Keratinocyte (primary cell): ENCODE measurements at regions not wholly inside any gene's neighbourhood (a gene's known extent, or its start where the extent isn't known, plus 50 kb on each side); places are given as distances from the start of the nearest gene placed in this dataset.

ENCODE experiments used
- DNase-seq: peaks from one replicate; pipeline ENCODE4 v3.0.0-alpha.2; 2011; ENCODE audit warnings: low read depth, missing footprints, low spot score
- FAIRE-seq: peaks from 2 replicates; lab custom pipeline; 2011; peaks lifted over from hg19 to GRCh38; lab: Jason Lieb, UNC
- H2AFZ ChIP-seq: 2 replicates; pipeline ENCODE4 v1.6.0; 2012; ENCODE audit warnings: low read length, control low read depth, inconsistent platforms; ENCODE audit not compliant: control insufficient read depth
- H3K27ac ChIP-seq: 2 replicates; pipeline ENCODE4 v1.5.1; 2011; ENCODE audit warnings: low read length; ENCODE audit not compliant: control insufficient read depth, insufficient read depth
- H3K27me3 ChIP-seq: 3 replicates; pipeline ENCODE4 v1.6.0; 2011; ENCODE audit warnings: low read length; ENCODE audit not compliant: control insufficient read depth, insufficient read depth; ENCODE audit errors: extremely low read depth
- H3K36me3 ChIP-seq, 2 experiments: 2 replicates in 1 of 2; 3 replicates in 1 of 2; pipeline ENCODE4 v1.5.1; 2011; ENCODE audit warnings: low read length in 2 of 2, mild to moderate bottlenecking in 1 of 2; ENCODE audit not compliant: control insufficient read depth in 2 of 2, insufficient read depth in 2 of 2; ENCODE audit errors: extremely low read depth in 1 of 2
- H3K4me1 ChIP-seq: 3 replicates; pipeline ENCODE4 v1.5.1; 2011; ENCODE audit warnings: low read length; ENCODE audit not compliant: control insufficient read depth, insufficient read depth; ENCODE audit errors: extremely low read depth
- H3K4me2 ChIP-seq: 3 replicates; pipeline ENCODE4 v1.6.0; 2011; ENCODE audit warnings: low read depth, low read length; ENCODE audit not compliant: control insufficient read depth, insufficient read depth; ENCODE audit errors: extremely low read depth
- H3K4me3 ChIP-seq, 3 experiments: fragments of 200-600 bp in 1 of 3; sonication (generic) in 1 of 3; 2 replicates in 2 of 3; 3 replicates in 1 of 3; pipeline ENCODE4 v1.5.1; 2011 to 2016; ENCODE audit warnings: low read length in 3 of 3, mild to moderate bottlenecking in 3 of 3, control low read depth in 2 of 3, inconsistent platforms in 1 of 3, low read depth in 1 of 3, mixed read lengths in 1 of 3, mixed run types in 1 of 3, moderate library complexity in 1 of 3; ENCODE audit not compliant: control insufficient read depth in 2 of 3, insufficient read depth in 2 of 3; ENCODE audit errors: extremely low read depth in 1 of 3
- H3K79me2 ChIP-seq: 2 replicates; pipeline ENCODE4 v1.6.0; 2012; ENCODE audit warnings: low read length; ENCODE audit not compliant: control insufficient read depth, insufficient read depth
- H3K9ac ChIP-seq: 3 replicates; pipeline ENCODE4 v1.6.0; 2011; ENCODE audit warnings: low read length; ENCODE audit not compliant: control insufficient read depth, insufficient read depth; ENCODE audit errors: extremely low read depth
- H3K9me1 ChIP-seq: 3 replicates; pipeline ENCODE4 v1.6.0; 2011; ENCODE audit warnings: low read length; ENCODE audit not compliant: control insufficient read depth, insufficient read depth; ENCODE audit errors: extremely low read depth
- H3K9me3 ChIP-seq: 2 replicates; pipeline ENCODE4 v1.5.1; 2012; ENCODE audit warnings: low read depth, low read length; ENCODE audit not compliant: control insufficient read depth
- H4K20me1 ChIP-seq: 3 replicates; pipeline ENCODE4 v1.6.0; 2011; ENCODE audit warnings: low read length; ENCODE audit not compliant: control insufficient read depth, insufficient read depth; ENCODE audit errors: extremely low read depth
- CTCF ChIP-seq, 3 experiments: IDR thresholded peaks in 1 of 3; conservative IDR thresholded peaks in 1 of 3; optimal IDR thresholded peaks in 1 of 3; 2 replicates in 2 of 3; 3 replicates in 1 of 3; pipeline versions ENCODE3 to v1.5.1; 2011; ENCODE audit warnings: low read length in 3 of 3, mild to moderate bottlenecking in 3 of 3, moderate library complexity in 2 of 3, control low read depth in 1 of 3, inconsistent platforms in 1 of 3; ENCODE audit not compliant: insufficient read depth in 2 of 3; ENCODE audit errors: extremely low read depth in 1 of 3
- EZH2 ChIP-seq: IDR thresholded peaks from one replicate; pipeline ENCODE4 v1.6.1; 2012; ENCODE audit warnings: inconsistent platforms, mild to moderate bottlenecking, low read length, moderate library complexity
- dilution Hi-C: fragments of 300-500 bp; cut with MboI; formaldehyde crosslinking; loops from one replicate; pipeline ENCODE4 v1.7.0; 2020; ENCODE audit warnings: low sequenced_read_pairs; ENCODE audit not compliant: extremely low pct_ligation_motif_present

GRCh38 chr18:68121826-68122225 lies 593.1 kb downstream of the TMX3 start:
- no peak overlapping the region for H3K4me2 ChIP-seq
- dilution Hi-C loops, result no loop called here
- TF ChIP-seq EZH2, result no peak
- no peak for TF ChIP-seq CTCF (optimal IDR thresholded peaks at IDR 0.05 in 1 of 3, IDR thresholded peaks at IDR 0.05 in 1 of 3, conservative IDR thresholded peaks at IDR 0.05 in 1 of 3; ENCODE audit: extremely low read depth in 1 of 3, insufficient read depth in 2 of 3, low read length in 3 of 3)
- no peaks in the 10 kb centered on the region for H3K9me1 ChIP-seq
- no peak overlapping the region for H2AFZ ChIP-seq
- no peak for FAIRE-seq
- H3K79me2 ChIP-seq, result no peaks in the 10 kb centered on the region
- H3K9ac ChIP-seq, result no peak overlapping the region
- H3K36me3 ChIP-seq, result no peaks in the 10 kb centered on the region
- H3K9me3 ChIP-seq, result no peaks in the 10 kb centered on the region
- DNase-seq, result no peak
- H3K27me3 ChIP-seq, result no peaks in the 10 kb centered on the region
- H3K27ac ChIP-seq, result no peak overlapping the region
- H3K4me3 ChIP-seq, result no peak overlapping the region
- no peaks in the 10 kb centered on the region for H4K20me1 ChIP-seq
- H3K4me1 ChIP-seq, result no peaks in the 10 kb centered on the region

- Histone ChIP-seq H3K9ac (no peak overlapping the region), H3K4me3 (no peak overlapping the region), H3K4me1 (no peaks in the 10 kb centered on the region), H4K20me1 (no peaks in the 10 kb centered on the region), H3K27ac (no peak overlapping the region), H3K36me3 (no peaks in the 10 kb centered on the region), H3K79me2 (no peaks in the 10 kb centered on the region), H3K4me2 (no peak overlapping the region), H3K9me1 (no peaks in the 10 kb centered on the region), H3K27me3 (no peaks in the 10 kb centered on the region), H2AFZ (no peak overlapping the region), H3K9me3 (no peaks in the 10 kb centered on the region)
- no peak for DNase-seq
- FAIRE-seq, result no peak
- TF ChIP-seq EZH2 (no peak), CTCF (optimal IDR thresholded peaks at IDR 0.05 in 1 of 3, IDR thresholded peaks at IDR 0.05 in 1 of 3, conservative IDR thresholded peaks at IDR 0.05 in 1 of 3; ENCODE audit: extremely low read depth in 1 of 3, insufficient read depth in 2 of 3, low read length in 3 of 3) (no peak)
- dilution Hi-C loops, result no loop called here
These were observed 593.6 kb downstream of the TMX3 start for GRCh38 chr18:68121308-68121707.
